RWPE2 (cell line): ENCODE measurements at regions not wholly inside any gene's neighbourhood (a gene's known extent, or its start where the extent isn't known, plus 50 kb on each side); places are given as distances from the start of the nearest gene placed in this dataset.

Source experiments
- ATAC-seq: fragments of 200-7000 bp; cut with Tn5 transposase; 3 replicates; pipeline ENCODE4 v1.9.1; 2021; ENCODE audit warnings: low read depth
- DNase-seq: peaks from one replicate; pipeline ENCODE4 v3.0.0-alpha.2; 2020; ENCODE audit warnings: low spot score
- H3K27ac ChIP-seq: fragments of 450-650 bp; 2 replicates; pipeline ENCODE4 v1.5.1; 2017; ENCODE audit warnings: mild to moderate bottlenecking; ENCODE audit not compliant: poor library complexity, severe bottlenecking
- H3K27me3 ChIP-seq: fragments of 250-450 bp; sonication (Bioruptor Pico); 2 replicates; pipeline ENCODE4 v1.5.1; 2021; ENCODE audit warnings: mild to moderate bottlenecking, moderate library complexity; ENCODE audit not compliant: insufficient read depth, poor library complexity, severe bottlenecking
- H3K36me3 ChIP-seq: fragments of 250-450 bp; sonication (Bioruptor Pico); 2 replicates; pipeline ENCODE4 v1.5.1; 2020; ENCODE audit warnings: low read depth, mild to moderate bottlenecking, moderate library complexity
- H3K4me1 ChIP-seq: fragments of 250-450 bp; sonication (Bioruptor Pico); 2 replicates; pipeline ENCODE4 v1.5.1; 2021; ENCODE audit warnings: mild to moderate bottlenecking, moderate library complexity; ENCODE audit not compliant: insufficient read depth, poor library complexity, severe bottlenecking
- H3K4me3 ChIP-seq: fragments of 250-450 bp; sonication (Bioruptor Pico); 2 replicates; pipeline ENCODE4 v1.5.1; 2021; ENCODE audit warnings: mild to moderate bottlenecking, moderate library complexity; ENCODE audit not compliant: severe bottlenecking
- H3K9me3 ChIP-seq: fragments of 250-450 bp; sonication (Bioruptor Pico); 2 replicates; pipeline ENCODE4 v1.5.1; 2021; ENCODE audit warnings: mild to moderate bottlenecking, moderate library complexity; ENCODE audit not compliant: severe bottlenecking
- TF ChIP-seq, protein P1 (sequence below): fragments of 450-650 bp; IDR thresholded peaks from one replicate; pipeline ENCODE4 v1.5.1; 2017; ENCODE audit warnings: mild to moderate bottlenecking, moderate library complexity; ENCODE audit not compliant: poor library complexity, severe bottlenecking

DNA sequence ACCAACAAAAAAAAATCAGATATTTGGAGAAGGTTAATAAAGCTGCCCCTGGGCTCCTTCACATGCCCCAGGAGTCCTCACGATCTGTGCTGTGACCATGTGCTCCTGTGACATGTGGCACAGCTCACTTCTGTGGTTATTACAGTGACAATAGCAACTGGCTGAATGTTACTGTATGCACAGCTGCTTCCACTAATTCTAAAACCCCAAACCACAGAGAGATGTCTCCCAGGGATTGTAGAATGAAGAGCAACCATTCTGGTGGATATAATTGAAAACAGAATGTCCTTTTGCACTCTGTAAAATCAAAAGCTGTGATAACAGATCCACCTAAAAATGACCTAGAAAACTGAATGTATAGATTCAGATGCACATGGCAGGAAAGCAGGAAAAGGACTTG, 489.2 kb upstream of the CNTN4 start:
- no peaks in the 10 kb centered on the region for H3K36me3 ChIP-seq
- H3K4me1 ChIP-seq, result no peaks in the 10 kb centered on the region
- no peak overlapping the region for H3K27ac ChIP-seq
- TF ChIP-seq, protein P1, sequence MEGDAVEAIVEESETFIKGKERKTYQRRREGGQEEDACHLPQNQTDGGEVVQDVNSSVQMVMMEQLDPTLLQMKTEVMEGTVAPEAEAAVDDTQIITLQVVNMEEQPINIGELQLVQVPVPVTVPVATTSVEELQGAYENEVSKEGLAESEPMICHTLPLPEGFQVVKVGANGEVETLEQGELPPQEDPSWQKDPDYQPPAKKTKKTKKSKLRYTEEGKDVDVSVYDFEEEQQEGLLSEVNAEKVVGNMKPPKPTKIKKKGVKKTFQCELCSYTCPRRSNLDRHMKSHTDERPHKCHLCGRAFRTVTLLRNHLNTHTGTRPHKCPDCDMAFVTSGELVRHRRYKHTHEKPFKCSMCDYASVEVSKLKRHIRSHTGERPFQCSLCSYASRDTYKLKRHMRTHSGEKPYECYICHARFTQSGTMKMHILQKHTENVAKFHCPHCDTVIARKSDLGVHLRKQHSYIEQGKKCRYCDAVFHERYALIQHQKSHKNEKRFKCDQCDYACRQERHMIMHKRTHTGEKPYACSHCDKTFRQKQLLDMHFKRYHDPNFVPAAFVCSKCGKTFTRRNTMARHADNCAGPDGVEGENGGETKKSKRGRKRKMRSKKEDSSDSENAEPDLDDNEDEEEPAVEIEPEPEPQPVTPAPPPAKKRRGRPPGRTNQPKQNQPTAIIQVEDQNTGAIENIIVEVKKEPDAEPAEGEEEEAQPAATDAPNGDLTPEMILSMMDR, result no peak
- H3K4me3 ChIP-seq, result no peak overlapping the region
- DNase-seq (no peak), ATAC-seq (no peak)
- H3K27me3 ChIP-seq, result no peaks in the 10 kb centered on the region
- no peaks in the 10 kb centered on the region for H3K9me3 ChIP-seq

DNA sequence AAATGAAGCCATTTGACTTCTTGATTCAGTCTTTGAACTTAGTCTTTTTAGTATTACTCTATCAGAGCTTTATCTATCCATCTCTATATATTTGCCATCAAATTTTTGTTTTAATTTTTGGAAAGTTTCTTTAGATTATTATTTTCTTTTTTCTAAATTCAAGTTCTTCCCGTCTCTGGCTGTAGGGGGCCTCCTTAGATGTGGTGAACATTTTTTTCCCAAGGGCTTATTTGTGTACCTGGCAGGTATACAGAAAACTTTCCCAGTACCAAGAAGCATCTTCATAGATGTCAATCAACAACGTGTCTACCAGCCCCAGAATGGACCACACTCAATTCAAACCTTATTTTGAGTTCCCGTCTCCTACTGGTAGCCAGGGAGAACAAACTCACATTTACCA, 486.8 kb upstream of the CNTN4 start:
- no peaks in the 10 kb centered on the region for H3K9me3 ChIP-seq
- H3K4me3 ChIP-seq, result no peak overlapping the region
- no peak overlapping the region for H3K27ac ChIP-seq
- DNase-seq (no peak), ATAC-seq (no peak)
- H3K4me1 ChIP-seq, result no peaks in the 10 kb centered on the region
- TF ChIP-seq, protein P1, result no peak
- H3K36me3 ChIP-seq, result no peaks in the 10 kb centered on the region
- H3K27me3 ChIP-seq, result no peaks in the 10 kb centered on the region

DNA sequence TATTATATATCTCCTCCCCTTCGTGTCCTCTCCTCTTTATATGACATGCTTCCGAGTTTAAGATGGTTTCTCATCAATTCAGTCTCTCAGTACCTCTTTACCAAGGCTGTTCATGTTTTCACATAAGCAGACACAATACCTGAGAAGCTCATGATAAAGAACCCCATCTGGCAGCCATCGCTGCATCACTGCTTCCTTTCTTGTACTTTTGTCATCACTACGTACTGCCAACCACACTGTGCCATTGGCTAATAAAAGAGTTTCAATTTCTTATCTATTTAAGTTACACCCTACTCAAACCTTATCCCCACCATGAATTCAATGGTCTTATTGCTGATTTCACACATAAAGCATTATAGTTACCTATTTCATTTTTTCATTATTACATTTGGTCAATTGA, 484.7 kb upstream of the CNTN4 start:
- no peaks in the 10 kb centered on the region for H3K4me1 ChIP-seq
- ATAC-seq (no peak), DNase-seq (no peak)
- H3K9me3 ChIP-seq, result no peaks in the 10 kb centered on the region
- no peak overlapping the region for H3K4me3 ChIP-seq
- TF ChIP-seq, protein P1, result no peak
- H3K27me3 ChIP-seq, result no peaks in the 10 kb centered on the region
- H3K36me3 ChIP-seq, result no peaks in the 10 kb centered on the region
- H3K27ac ChIP-seq, result no peak overlapping the region

DNA sequence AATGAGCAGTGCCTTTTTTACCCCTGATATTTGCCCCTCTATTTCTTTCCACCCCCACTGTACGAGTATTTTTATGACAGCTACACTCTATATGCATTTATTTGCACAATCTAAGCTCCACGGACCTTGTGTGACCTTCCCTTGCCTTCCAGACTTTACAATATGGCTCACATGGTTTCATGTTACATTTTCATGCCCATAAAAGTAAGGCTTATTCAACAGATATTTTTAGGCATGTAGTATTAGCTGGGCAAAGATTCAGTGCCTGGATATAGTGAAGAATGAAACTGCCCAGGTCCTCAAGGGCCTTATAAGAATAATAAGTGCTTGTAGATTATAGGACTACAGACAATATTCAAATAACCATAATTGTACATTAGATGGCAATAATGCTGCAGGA, 481.9 kb upstream of the CNTN4 start:
- ATAC-seq (no peak), DNase-seq (no peak)
- no peaks in the 10 kb centered on the region for H3K36me3 ChIP-seq
- TF ChIP-seq, protein P1, result no peak
- no peaks in the 10 kb centered on the region for H3K9me3 ChIP-seq
- no peak overlapping the region for H3K27ac ChIP-seq
- no peaks in the 10 kb centered on the region for H3K4me1 ChIP-seq
- H3K27me3 ChIP-seq, result no peaks in the 10 kb centered on the region
- no peak overlapping the region for H3K4me3 ChIP-seq

DNA sequence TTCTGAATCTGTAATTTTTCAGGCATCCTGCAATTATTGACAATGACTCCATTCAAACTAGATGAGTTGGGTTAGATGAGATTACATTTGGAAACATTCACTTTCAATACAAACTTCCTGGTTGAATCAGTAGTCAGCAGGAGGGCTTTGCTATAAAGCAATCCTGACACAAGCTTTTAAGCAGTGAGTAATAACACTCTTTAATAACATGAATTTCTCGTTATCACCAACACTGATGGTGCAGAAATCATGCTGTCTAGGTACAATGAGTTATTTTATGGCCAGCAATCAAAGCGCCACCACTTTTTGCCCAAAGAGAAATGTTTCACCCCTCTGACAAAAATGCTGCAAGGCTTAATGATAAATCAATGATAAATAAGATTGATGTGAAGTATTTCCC, 474.8 kb upstream of the CNTN4 start:
- H3K36me3 ChIP-seq, result no peaks in the 10 kb centered on the region
- no peak for ATAC-seq
- TF ChIP-seq, protein P1, result no peak

More for the DNA sequence above, 474.8 kb upstream of the CNTN4 start:
- H3K4me3 ChIP-seq, result no peak overlapping the region
- DNase-seq, result no peak
- H3K27ac ChIP-seq, result no peak overlapping the region
- no peaks in the 10 kb centered on the region for H3K27me3 ChIP-seq
- H3K4me1 ChIP-seq, result no peaks in the 10 kb centered on the region
- H3K9me3 ChIP-seq, result no peaks in the 10 kb centered on the region
